Anterior cingulate cortex (tissue), 58 donors: ENCODE measurements at regions not wholly inside any gene's neighbourhood (a gene's known extent, or its start where the extent isn't known, plus 50 kb on each side); places are given as distances from the start of the nearest gene placed in this dataset.
"Not testable (repeated sequence)": the region's sequence is repeated elsewhere in the genome, so short reads cannot be mapped to it uniquely, and the experiment has no call there.

Experiments
- DNase-seq, 58 donors: peaks; one replicate each; lab custom pipeline; 2025; lab: John Stamatoyannopoulos, UW

GRCh38 chr6:144977250-144977864 lies 692.2 kb downstream of the UTRN start:
- DNase-seq = not testable (repeated sequence)

GRCh38 chr6:144978208-144978607 lies 693.1 kb downstream of the UTRN start:
- DNase-seq = no peak

GRCh38 chr6:144986271-144986670 lies 701.1 kb downstream of the UTRN start:
- no peak for DNase-seq

GRCh38 chr6:144989319-144990107 lies 704.4 kb downstream of the UTRN start:
- no peak for DNase-seq

GRCh38 chr6:144990784-144991183 lies 705.6 kb downstream of the UTRN start:
- DNase-seq = no peak

- no peak for DNase-seq
These were observed 708.7 kb downstream of the UTRN start for GRCh38 chr6:144993870-144994269.

GRCh38 chr6:144997996-144998395 lies 712.9 kb downstream of the UTRN start:
- DNase-seq = no peak

- DNase-seq = no peak
These were observed 714.0 kb downstream of the UTRN start for GRCh38 chr6:144999127-144999526.

- no peak for DNase-seq
These were observed 718.0 kb downstream of the UTRN start for GRCh38 chr6:145003145-145003544.

- no peak for DNase-seq
These were observed 721.8 kb downstream of the UTRN start for GRCh38 chr6:145006914-145007313.

GRCh38 chr6:145008715-145009114 lies 723.6 kb downstream of the UTRN start:
- DNase-seq = no peak

GRCh38 chr6:145009711-145010110 lies 724.6 kb downstream of the UTRN start:
- peak in 1 of 58 donors; percentile 3 for DNase-seq

- DNase-seq = no peak
These were observed 723.2 kb downstream of the EPM2A start for GRCh38 chr6:145012039-145012662.

- peak in 1 of 58 donors; percentile 8 for DNase-seq
These were observed 719.4 kb downstream of the EPM2A start for GRCh38 chr6:145015739-145016558.

GRCh38 chr6:145017051-145017450 lies 718.3 kb downstream of the EPM2A start:
- DNase-seq = no peak

- DNase-seq = no peak
These were observed 717.8 kb downstream of the EPM2A start for GRCh38 chr6:145017516-145017915.

- DNase-seq = no peak
These were observed 717.3 kb downstream of the EPM2A start for GRCh38 chr6:145018027-145018426.

GRCh38 chr6:145020114-145020513 lies 715.2 kb downstream of the EPM2A start:
- no peak for DNase-seq

GRCh38 chr6:145020543-145020942 lies 714.8 kb downstream of the EPM2A start:
- DNase-seq = no peak

- no peak for DNase-seq
These were observed 713.0 kb downstream of the EPM2A start for GRCh38 chr6:145022199-145022796.
